AG10803 (cell line): ENCODE measurements at regions not wholly inside any gene's neighbourhood (a gene's known extent, or its start where the extent isn't known, plus 50 kb on each side); places are given as distances from the start of the nearest gene placed in this dataset.

ENCODE experiments used
- DNase-seq: peaks from one replicate; pipeline ENCODE4 v3.0.0; 2010; ENCODE audit warnings: low read depth
- H3K4me3 ChIP-seq: 2 replicates; pipeline ENCODE4 v1.5.1; 2011; ENCODE audit warnings: mild to moderate bottlenecking, low read length, control low read depth
- CTCF ChIP-seq: conservative IDR thresholded peaks from 2 replicates; pipeline ENCODE4 v1.5.1; 2011; ENCODE audit warnings: mild to moderate bottlenecking, low read length, control low read depth, inconsistent platforms

- H3K4me3 ChIP-seq: no peak overlapping the region
- TF ChIP-seq CTCF: no peak
- DNase-seq: no peak
Measured at GRCh38 chr1:192005976-192006375, 152.3 kb upstream of the RGS18 start.

GRCh38 chr1:192008281-192008825, 149.9 kb upstream of the RGS18 start:
- no peak for DNase-seq
- H3K4me3 ChIP-seq: no peak overlapping the region
- TF ChIP-seq CTCF: no peak

- peak; percentile 0 for DNase-seq
Measured at GRCh38 chr1:192010406-192010805, 147.9 kb upstream of the RGS18 start.

DNA sequence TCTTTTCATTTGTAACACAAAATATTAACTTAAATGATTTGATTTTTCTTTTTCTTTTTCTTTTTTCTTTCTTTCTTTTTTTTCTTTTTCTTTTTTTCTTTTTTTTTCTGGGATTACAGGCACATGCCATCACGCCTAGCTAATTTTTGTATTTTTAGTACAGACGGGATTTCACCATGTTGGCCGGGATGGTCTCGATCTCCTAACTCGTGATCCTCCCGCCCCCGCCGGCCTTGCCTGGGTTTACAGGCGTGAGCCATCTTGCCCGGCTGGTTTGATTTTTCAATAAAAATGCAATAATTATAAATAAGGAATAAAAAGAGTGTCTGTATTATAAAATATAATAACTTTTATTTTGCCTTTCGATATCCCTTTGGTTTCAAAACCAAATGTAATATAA, 146.7 kb upstream of the RGS18 start:
- no peak for TF ChIP-seq CTCF
- no peak overlapping the region for H3K4me3 ChIP-seq
- DNase-seq: no peak

More at GRCh38 chr1:192010406-192010805, 147.9 kb upstream of the RGS18 start:
- no peak for TF ChIP-seq CTCF
- no peak overlapping the region for H3K4me3 ChIP-seq

DNA sequence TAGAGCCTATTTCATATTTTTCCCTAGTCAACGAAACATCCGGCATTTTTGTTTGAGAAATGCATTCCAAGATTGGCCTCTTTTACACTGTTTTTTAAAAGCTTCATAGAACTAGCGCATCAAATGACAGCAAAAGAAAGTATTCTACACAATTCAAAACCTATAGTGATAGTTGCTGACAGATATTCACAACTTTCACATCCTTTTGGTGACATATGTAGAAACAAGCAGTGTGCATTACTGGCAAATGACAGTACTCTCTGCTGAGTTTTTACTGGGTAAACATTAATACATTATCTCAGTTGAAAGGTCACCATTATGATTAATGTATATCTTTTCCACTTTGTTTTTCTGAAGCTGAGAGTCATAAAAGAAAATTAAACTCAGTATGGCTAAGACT, 135.4 kb upstream of the RGS18 start:
- no peak overlapping the region for H3K4me3 ChIP-seq
- no peak for DNase-seq
- TF ChIP-seq CTCF: no peak

GRCh38 chr1:192024881-192025280, 133.4 kb upstream of the RGS18 start:
- no peak for DNase-seq
- no peak overlapping the region for H3K4me3 ChIP-seq
- no peak for TF ChIP-seq CTCF

DNA sequence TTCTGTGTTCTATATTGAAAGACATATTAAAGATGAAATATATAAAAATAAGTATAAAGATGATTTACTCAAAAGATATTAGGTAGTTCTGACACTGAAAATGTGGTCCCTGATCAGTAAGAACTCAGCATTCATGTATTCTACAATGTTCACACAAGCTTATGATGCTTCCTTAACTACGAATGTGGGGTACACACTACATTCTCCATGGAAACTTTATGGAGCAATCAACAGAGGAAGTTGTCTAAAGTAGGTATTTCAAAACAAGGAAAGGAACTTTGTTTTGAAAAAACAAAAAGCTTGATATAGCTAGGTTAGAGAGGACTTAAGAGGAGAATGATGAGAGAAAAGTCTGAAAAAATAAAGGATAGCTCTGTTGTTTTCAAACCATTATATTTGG, 119.7 kb upstream of the RGS18 start:
- no peak overlapping the region for H3K4me3 ChIP-seq
- no peak for DNase-seq
- TF ChIP-seq CTCF: no peak
